Fibroblast of lung (primary cell): ENCODE measurements at regions not wholly inside any gene's neighbourhood (a gene's known extent, or its start where the extent isn't known, plus 50 kb on each side); places are given as distances from the start of the nearest gene placed in this dataset.

Source experiments
- DNase-seq, 2 donors: peaks; one replicate each; pipeline versions ENCODE4 v3.0.0 to v3.0.0-alpha.2; 2010; ENCODE audit warnings: low read depth in 2 of 2
- H2AFZ ChIP-seq: 2 replicates; pipeline ENCODE4 v1.5.1; 2012; ENCODE audit warnings: low read length, control low read depth, inconsistent platforms
- H3K27ac ChIP-seq: 2 replicates; pipeline ENCODE4 v1.5.1; 2011; ENCODE audit warnings: low read length, control low read depth; ENCODE audit not compliant: insufficient read depth
- H3K27me3 ChIP-seq: 2 replicates; pipeline ENCODE4 v1.5.1; 2011; ENCODE audit warnings: mild to moderate bottlenecking, low read length; ENCODE audit not compliant: control insufficient read depth, insufficient read depth
- H3K36me3 ChIP-seq: 2 replicates; pipeline ENCODE4 v1.5.1; 2011; ENCODE audit warnings: low read length; ENCODE audit not compliant: control insufficient read depth, insufficient read depth
- H3K4me1 ChIP-seq: 2 replicates; pipeline ENCODE4 v1.5.1; 2011; ENCODE audit warnings: low read length; ENCODE audit not compliant: control insufficient read depth, insufficient read depth; ENCODE audit errors: extremely low read depth
- H3K4me2 ChIP-seq: 2 replicates; pipeline ENCODE4 v1.5.1; 2011; ENCODE audit warnings: low read length, control low read depth; ENCODE audit not compliant: insufficient read depth; ENCODE audit errors: extremely low read depth
- H3K4me3 ChIP-seq, 4 experiments: fragments of 200-600 bp in 1 of 4; sonication (generic) in 1 of 4; replicated peaks in 1 of 4; 2 replicates each; pipeline ENCODE4 v1.5.1; 2011 to 2016; ENCODE audit warnings: low read length in 4 of 4, low read depth in 3 of 4, mild to moderate bottlenecking in 3 of 4, control low read depth in 2 of 4, inconsistent platforms in 1 of 4, mixed read lengths in 1 of 4; ENCODE audit not compliant: insufficient read depth in 1 of 4; ENCODE audit errors: control extremely low read depth in 1 of 4
- H3K79me2 ChIP-seq: 2 replicates; pipeline ENCODE4 v1.5.1; 2012; ENCODE audit warnings: mild to moderate bottlenecking, low read length, inconsistent platforms; ENCODE audit not compliant: control insufficient read depth, insufficient read depth
- H3K9ac ChIP-seq: 2 replicates; pipeline ENCODE4 v1.5.1; 2011; ENCODE audit warnings: mild to moderate bottlenecking, low read length, control low read depth; ENCODE audit not compliant: insufficient read depth
- H3K9me3 ChIP-seq: 2 replicates; pipeline ENCODE4 v1.5.1; 2012; ENCODE audit warnings: low read depth, low read length; ENCODE audit not compliant: control insufficient read depth, insufficient read depth
- H4K20me1 ChIP-seq: 2 replicates; pipeline ENCODE4 v1.5.1; 2011; ENCODE audit warnings: low read length; ENCODE audit not compliant: control insufficient read depth, insufficient read depth; ENCODE audit errors: extremely low read depth
- CTCF ChIP-seq, 2 donors: IDR thresholded peaks in 1 of 2; conservative IDR thresholded peaks in 1 of 2; 1 replicate in 1 of 2; 2 replicates in 1 of 2; pipeline ENCODE4 v1.5.1; 2011 to 2012; ENCODE audit warnings: low read length in 2 of 2, control low read depth in 1 of 2, inconsistent platforms in 1 of 2, low read depth in 1 of 2, mild to moderate bottlenecking in 1 of 2
- EZH2 ChIP-seq: IDR thresholded peaks from 2 replicates; pipeline ENCODE4 v1.5.1; 2012; ENCODE audit warnings: low read length, control low read depth, mild to moderate bottlenecking; ENCODE audit errors: missing control alignments

- no peak overlapping the region for H3K4me3 ChIP-seq
- no peaks in the 10 kb centered on the region for H4K20me1 ChIP-seq
- H3K27ac ChIP-seq, result no peak overlapping the region
- DNase-seq, result peak; percentile 54 to 80
- no peak overlapping the region for H3K9ac ChIP-seq
- H3K4me1 ChIP-seq, result no peaks in the 10 kb centered on the region
- H2AFZ ChIP-seq, result no peak overlapping the region
- H3K79me2 ChIP-seq, result no peaks in the 10 kb centered on the region
- H3K4me2 ChIP-seq, result no peak overlapping the region
- no peaks in the 10 kb centered on the region for H3K36me3 ChIP-seq
- H3K9me3 ChIP-seq, result no peaks in the 10 kb centered on the region
- no peaks in the 10 kb centered on the region for H3K27me3 ChIP-seq
- TF ChIP-seq EZH2 (no peak), CTCF (conservative IDR thresholded peaks at IDR 0.05 in 1 of 2, IDR thresholded peaks at IDR 0.05 in 1 of 2; ENCODE audit: low read depth in 1 of 2, low read length in 2 of 2) (no peak)
Observed at GRCh38 chr6:133187657-133188453, 53.3 kb upstream of the EYA4 start.

- no peak for TF ChIP-seq EZH2
- TF ChIP-seq CTCF (conservative IDR thresholded peaks at IDR 0.05 in 1 of 2, IDR thresholded peaks at IDR 0.05 in 1 of 2; ENCODE audit: low read depth in 1 of 2, low read length in 2 of 2), result no peak
- no peak overlapping the region for H3K9ac ChIP-seq
- H3K4me1 ChIP-seq, result no peaks in the 10 kb centered on the region
- H3K4me3 ChIP-seq, result no peak overlapping the region
- DNase-seq, result no peak
- no peaks in the 10 kb centered on the region for H3K9me3 ChIP-seq
- H3K36me3 ChIP-seq, result no peaks in the 10 kb centered on the region
- no peak overlapping the region for H3K27ac ChIP-seq
- H3K79me2 ChIP-seq, result no peaks in the 10 kb centered on the region
- no peaks in the 10 kb centered on the region for H4K20me1 ChIP-seq
- H3K4me2 ChIP-seq, result no peak overlapping the region
- H2AFZ ChIP-seq, result no peak overlapping the region
- H3K27me3 ChIP-seq, result no peaks in the 10 kb centered on the region
Observed at GRCh38 chr6:133190912-133191311, 50.2 kb upstream of the EYA4 start.

GRCh38 chr6:133191323-133191722 is 49.8 kb upstream of the EYA4 start:
- no peak overlapping the region for H3K4me3 ChIP-seq
- H3K4me2 ChIP-seq, result no peak overlapping the region
- H4K20me1 ChIP-seq, result no peaks in the 10 kb centered on the region
- no peak overlapping the region for H3K27ac ChIP-seq
- DNase-seq, result no peak
- no peak overlapping the region for H2AFZ ChIP-seq
- no peaks in the 10 kb centered on the region for H3K4me1 ChIP-seq
- H3K9me3 ChIP-seq, result no peaks in the 10 kb centered on the region
- no peak for TF ChIP-seq EZH2
- TF ChIP-seq CTCF (conservative IDR thresholded peaks at IDR 0.05 in 1 of 2, IDR thresholded peaks at IDR 0.05 in 1 of 2; ENCODE audit: low read depth in 1 of 2, low read length in 2 of 2), result no peak
- H3K27me3 ChIP-seq, result no peaks in the 10 kb centered on the region
- H3K79me2 ChIP-seq, result no peaks in the 10 kb centered on the region
- no peak overlapping the region for H3K9ac ChIP-seq
- no peaks in the 10 kb centered on the region for H3K36me3 ChIP-seq
